ENCODE measurements at regions not wholly inside any gene's neighbourhood (a gene's known extent, or its start where the extent isn't known, plus 50 kb on each side); places are given as distances from the start of the nearest gene placed in this dataset.

- no peak for DNase-seq
Measured at GRCh38 chr20:52470561-52470960, 279.0 kb upstream of the ZFP64 start.

DNA sequence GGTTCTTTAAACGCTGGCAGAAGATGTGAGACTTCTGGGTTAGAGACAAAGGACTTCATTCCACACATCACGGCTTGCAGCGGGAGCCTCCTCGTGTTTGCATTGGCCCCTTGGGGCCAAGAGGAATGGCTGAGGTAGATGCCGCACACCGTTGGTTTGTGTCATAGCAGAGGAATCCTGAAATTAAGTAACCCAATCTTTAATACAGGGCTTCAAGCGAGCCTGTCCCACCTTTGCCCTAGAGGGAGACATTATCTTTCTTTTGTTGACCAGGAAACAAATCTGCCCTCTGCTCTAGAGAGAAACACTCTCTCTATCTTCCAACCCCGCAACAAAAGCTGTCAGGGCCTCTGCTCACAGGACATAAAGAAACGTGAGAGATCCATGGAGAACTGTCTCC, 277.5 kb upstream of the ZFP64 start:
- no peak for DNase-seq

GRCh38 chr20:52465991-52466390, 274.4 kb upstream of the ZFP64 start:
- no peak for DNase-seq

DNA sequence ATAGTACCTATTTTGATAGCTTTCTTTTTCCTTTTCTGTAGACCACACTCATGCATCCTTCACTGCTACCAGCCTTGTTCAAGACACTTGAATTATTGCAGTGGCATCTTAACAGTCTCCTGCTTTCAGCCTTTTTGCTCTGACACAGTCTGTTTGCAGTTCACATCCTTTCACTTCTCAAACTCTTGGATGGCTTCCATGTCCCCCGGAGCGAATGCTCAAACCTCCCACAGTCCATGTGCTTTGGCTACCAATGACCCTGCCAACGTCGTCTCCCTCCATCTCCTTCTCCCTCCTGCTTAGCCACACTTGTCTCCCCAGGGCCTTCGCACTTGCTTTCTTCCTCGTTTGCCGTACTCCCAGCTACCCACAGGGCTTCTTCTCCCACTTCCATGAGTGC, 270.0 kb upstream of the ZFP64 start:
- DNase-seq, result no peak

GRCh38 chr20:52459150-52459549, 267.6 kb upstream of the ZFP64 start:
- DNase-seq, result no peak

- no peak for DNase-seq
Measured at GRCh38 chr20:52457826-52458225, 266.2 kb upstream of the ZFP64 start.

- DNase-seq, result no peak
Measured at GRCh38 chr20:52454660-52455059, 263.1 kb upstream of the ZFP64 start.

DNA sequence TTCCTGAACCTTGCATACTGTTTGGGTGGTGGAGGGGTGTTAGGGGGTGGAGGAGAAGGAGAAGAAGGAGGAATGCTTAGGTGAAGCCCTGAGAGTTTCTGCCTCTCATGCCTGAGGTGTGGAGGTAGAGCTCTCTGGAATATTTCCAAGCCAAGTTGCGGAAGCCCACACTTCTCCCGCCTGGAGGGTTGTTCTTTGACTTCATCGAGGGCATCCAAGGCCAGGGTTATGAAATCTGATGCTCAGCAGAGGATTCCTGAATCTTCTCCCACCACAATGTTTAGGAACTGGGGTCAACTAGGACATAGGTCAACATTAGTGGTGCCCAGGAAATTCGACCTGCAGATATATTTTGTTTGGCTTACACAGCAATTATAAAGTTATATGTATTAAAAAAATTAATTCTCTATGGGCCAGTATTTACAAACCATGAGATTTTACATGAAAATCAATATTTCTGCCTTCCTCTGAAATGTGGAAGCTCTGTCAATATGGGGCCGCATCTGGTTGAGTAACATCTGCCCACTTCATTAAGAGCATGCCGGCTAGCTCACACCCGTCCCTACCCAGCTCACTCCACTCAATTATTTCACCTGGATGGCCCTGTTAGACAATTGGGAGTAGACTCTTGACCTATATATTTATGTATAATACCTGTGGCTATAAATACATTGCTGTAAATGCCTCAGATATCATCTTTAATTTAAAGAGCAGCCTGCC, 257.1 kb upstream of the ZFP64 start:
- no peak for DNase-seq

GRCh38 chr20:52447225-52447551, 255.6 kb upstream of the ZFP64 start:
- DNase-seq, result no peak

DNA sequence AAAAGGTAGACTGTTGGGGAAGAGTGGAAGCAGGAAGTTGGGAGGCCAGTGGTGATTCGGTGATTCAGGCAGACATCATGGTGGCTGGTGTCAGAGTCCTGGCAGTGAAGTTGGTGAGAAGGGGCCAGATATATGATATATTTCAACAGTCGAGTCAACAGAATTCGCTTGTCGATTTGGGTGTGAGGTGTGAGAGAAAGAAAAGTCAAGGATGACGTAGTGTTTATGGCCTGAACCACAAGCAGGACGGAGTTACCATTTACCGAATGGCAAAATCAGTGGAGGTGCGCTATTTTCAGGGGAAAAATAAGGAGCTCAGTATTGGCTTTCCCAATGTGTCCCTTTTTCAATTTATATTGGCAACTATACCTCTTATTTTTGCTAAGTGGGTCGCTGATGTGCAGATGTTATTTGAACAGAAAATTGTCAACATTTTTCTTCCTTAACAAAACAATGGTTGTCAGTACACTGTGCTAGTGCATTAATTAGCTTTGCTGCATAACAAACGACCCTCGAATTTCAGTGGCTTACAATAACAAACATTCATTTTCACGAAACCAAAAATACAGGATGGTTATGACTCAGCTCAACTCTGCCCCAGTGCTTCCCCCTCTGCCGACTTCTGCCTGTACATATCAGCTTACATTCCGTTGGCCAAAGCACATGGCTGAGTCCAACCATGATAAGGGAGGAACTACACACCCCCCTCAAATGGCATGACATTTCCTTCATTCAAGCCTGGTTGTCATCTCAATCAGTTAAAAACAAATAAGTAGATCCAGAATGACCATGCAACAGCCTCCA, 255.0 kb upstream of the ZFP64 start:
- no peak for DNase-seq

DNA sequence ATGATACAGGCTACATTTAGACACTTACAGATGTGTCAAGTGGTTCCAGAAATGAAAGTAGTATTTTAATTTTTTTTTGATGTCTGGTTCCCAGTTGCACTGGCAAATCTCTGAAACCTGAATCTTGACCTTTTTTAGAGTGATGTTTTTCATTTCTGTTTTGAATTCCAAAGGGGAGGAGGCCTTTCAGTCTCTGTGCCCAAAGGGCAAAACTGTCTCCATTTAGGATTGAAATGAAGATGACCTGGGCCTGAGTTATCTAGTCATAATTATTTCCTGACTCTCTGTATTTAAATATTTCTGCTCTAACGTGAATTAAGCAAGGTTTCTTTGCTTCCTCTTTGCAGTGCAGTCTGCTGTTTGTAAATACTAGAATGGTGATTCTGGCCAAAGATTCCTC, 252.9 kb upstream of the ZFP64 start:
- DNase-seq, result no peak

- DNase-seq, result no peak
Measured at GRCh38 chr20:52443874-52444273, 252.3 kb upstream of the ZFP64 start.

DNA sequence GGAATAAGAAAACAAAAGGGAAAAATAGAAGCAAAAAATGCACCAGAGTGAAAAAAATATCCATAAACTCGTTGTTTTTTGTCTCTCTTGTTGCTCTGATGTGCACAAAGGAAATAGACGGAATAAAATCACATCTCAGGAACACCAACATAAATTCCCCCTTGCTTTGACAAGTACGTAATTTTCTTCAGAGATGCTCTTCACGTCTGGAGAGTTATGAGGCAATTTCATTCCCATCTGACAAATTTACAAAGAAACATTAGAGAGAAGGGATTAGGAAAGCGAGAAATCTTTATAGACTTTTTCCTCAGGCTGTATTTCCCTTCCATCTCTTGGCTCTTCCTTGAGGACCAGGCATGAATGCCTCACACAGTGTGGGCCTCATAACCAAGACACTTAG, 250.1 kb upstream of the ZFP64 start:
- no peak for DNase-seq

GRCh38 chr20:52439375-52439774, 247.8 kb upstream of the ZFP64 start:
- no peak for DNase-seq

DNA sequence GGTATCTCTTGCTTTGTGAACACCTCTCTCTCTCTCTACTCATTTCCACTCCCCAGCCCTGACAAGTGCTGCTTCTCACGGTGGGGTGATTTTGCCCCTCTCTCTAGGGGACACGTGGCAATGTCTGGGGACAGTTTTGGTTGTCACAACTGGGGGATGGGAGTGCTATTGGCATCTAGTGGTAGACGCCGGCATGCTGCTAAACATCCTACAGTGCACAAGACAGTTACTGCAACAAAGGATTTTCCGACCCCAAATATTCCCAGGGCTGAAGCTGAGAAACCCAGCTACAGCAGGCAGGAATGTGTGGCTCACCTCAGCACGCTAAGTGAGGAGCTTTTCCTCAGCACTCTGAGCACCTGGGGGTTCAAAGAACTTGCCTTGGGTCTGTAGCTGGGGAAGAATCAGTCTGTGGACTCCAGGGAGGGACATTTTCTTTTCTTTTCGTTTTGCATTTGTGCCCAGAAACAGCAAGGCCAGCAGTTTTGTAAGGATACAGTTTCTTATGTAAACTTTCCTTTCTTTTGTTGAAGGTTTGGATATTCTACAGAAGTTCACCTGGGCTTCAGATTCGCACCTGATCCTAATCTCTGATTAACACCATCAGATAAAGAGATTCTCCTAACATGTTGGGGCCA, 246.9 kb upstream of the ZFP64 start:
- DNase-seq, result no peak

GRCh38 chr20:52434453-52434852, 242.9 kb upstream of the ZFP64 start:
- DNase-seq, result no peak

GRCh38 chr20:52434041-52434425, 242.5 kb upstream of the ZFP64 start:
- no peak for DNase-seq

DNA sequence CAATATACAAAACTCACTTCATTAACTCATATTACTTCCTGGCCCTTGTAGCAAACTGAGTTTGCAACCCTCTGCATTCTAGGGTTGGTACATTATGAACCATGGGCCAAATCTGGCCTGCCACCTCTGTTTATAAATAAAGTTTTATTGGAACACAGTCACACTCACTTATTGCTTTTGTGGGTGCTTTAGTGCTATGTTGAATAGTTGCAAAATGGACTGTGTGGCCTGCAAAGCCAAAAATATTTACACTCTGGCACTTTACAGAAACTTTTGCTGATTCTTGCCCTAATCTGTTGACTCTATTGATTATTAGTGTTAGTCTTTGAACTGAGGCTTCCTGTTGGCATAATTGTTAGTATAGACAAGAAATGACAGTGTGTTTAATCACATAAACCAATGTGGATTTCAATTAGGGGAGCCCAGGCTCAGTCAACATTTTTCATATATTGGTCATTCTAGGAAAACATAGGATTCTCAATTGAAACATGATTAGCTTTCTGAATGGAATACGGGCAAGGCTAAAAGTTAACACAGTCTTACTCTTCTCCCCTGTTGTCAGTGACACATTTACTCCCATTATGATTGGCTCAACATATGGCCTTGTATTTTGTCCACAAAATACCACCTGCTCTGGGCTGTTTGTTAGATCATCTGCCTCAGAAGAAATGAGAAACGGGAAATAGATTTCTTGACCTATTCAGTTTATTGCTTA, 241.9 kb upstream of the ZFP64 start:
- no peak for DNase-seq

DNA sequence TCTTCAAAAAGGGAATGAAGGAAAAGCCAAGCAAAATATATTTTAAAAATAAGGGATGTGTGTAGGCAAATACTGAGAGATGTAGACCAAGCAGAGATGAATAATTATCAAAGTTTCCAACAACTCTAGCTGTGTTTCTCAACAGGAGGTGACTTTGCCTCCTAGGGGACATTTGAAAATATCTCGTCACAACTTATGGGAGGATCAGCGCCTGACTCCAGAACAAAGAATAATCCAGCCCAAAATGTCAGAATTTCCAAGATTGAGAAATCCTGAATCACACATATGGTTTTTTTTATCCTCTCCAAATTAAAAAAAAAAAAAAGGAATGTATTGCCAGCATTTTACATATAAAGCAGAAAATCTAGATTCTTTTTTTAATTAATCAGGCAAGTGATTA, 241.2 kb upstream of the ZFP64 start:
- no peak for DNase-seq

DNA sequence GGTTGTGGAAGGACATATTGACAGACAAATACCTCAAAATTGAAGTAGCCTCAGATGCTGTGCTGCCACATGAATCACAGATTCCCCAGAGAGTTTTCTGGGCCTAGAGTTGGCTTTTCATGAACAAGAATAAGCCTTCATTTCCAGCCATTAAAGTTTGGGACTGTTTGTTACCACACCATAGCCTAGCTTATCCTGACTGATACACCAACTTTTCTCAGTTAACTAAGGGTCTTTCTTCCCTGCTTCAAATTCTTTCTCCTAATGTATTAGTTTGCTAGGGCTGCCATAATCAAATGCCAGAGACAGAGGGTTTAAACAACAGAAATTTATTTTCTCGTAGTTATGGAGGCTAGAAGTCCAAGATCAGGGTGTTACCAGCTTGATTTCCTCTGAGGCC, 237.4 kb upstream of the ZFP64 start:
- DNase-seq, result no peak

GRCh38 chr20:52427960-52428359, 236.4 kb upstream of the ZFP64 start:
- no peak for DNase-seq

GRCh38 chr20:52426856-52427255, 235.3 kb upstream of the ZFP64 start:
- DNase-seq, result no peak

- no peak for DNase-seq
Measured at GRCh38 chr20:52425701-52426100, 234.1 kb upstream of the ZFP64 start.

GRCh38 chr20:52425253-52425652, 233.7 kb upstream of the ZFP64 start:
- DNase-seq, result no peak
